HG02970 (cell line): ENCODE measurements at regions not wholly inside any gene's neighbourhood (a gene's known extent, or its start where the extent isn't known, plus 50 kb on each side); places are given as distances from the start of the nearest gene placed in this dataset.

Experiments used
- ATAC-seq: cut with Tn5 transposase; IDR thresholded peaks from one replicate; pipeline ENCODE4 v1.9.1; 2021; ENCODE audit warnings: mild to moderate bottlenecking, moderate library complexity, moderate number of reproducible peaks; ENCODE audit not compliant: unreplicated experiment, low FRiP score

- no peak for ATAC-seq
Measured at GRCh38 chr10:10797513-10797912, 220.2 kb upstream of the CELF2 start.

- ATAC-seq = no peak
Measured at GRCh38 chr10:10798102-10798863, 219.4 kb upstream of the CELF2 start.

GRCh38 chr10:10798864-10799192 lies 218.8 kb upstream of the CELF2 start:
- no peak for ATAC-seq

GRCh38 chr10:10800961-10801360 lies 216.7 kb upstream of the CELF2 start:
- no peak for ATAC-seq

GRCh38 chr10:10803278-10803677 lies 214.4 kb upstream of the CELF2 start:
- no peak for ATAC-seq

GRCh38 chr10:10804061-10804460 lies 213.6 kb upstream of the CELF2 start:
- ATAC-seq = no peak

- ATAC-seq = no peak
Measured at GRCh38 chr10:10804998-10805740, 212.5 kb upstream of the CELF2 start.

- ATAC-seq = no peak
Measured at GRCh38 chr10:10807106-10807505, 210.6 kb upstream of the CELF2 start.

- no peak for ATAC-seq
Measured at GRCh38 chr10:10811562-10811961, 206.1 kb upstream of the CELF2 start.

GRCh38 chr10:10813656-10814055 lies 204.0 kb upstream of the CELF2 start:
- no peak for ATAC-seq

- no peak for ATAC-seq
Measured at GRCh38 chr10:10814069-10814468, 203.6 kb upstream of the CELF2 start.

GRCh38 chr10:10816447-10816846 lies 201.2 kb upstream of the CELF2 start:
- ATAC-seq = no peak

GRCh38 chr10:10817609-10818008 lies 200.1 kb upstream of the CELF2 start:
- ATAC-seq = no peak

- no peak for ATAC-seq
Measured at GRCh38 chr10:10818082-10818481, 199.6 kb upstream of the CELF2 start.

GRCh38 chr10:10819206-10819856 lies 198.3 kb upstream of the CELF2 start:
- no peak for ATAC-seq

- ATAC-seq = no peak
Measured at GRCh38 chr10:10821926-10822325, 195.7 kb upstream of the CELF2 start.

GRCh38 chr10:10824591-10825148 lies 193.0 kb upstream of the CELF2 start:
- no peak for ATAC-seq

- no peak for ATAC-seq
Measured at GRCh38 chr10:10826125-10826524, 191.5 kb upstream of the CELF2 start.

GRCh38 chr10:10828623-10829022 lies 189.0 kb upstream of the CELF2 start:
- ATAC-seq = no peak

GRCh38 chr10:10829576-10829975 lies 188.1 kb upstream of the CELF2 start:
- no peak for ATAC-seq

GRCh38 chr10:10830293-10830986 lies 187.2 kb upstream of the CELF2 start:
- no peak for ATAC-seq
